CD4-positive, alpha-beta T cell treated with Interleukin-4 for 1 hour (primary cell): ENCODE measurements at regions not wholly inside any gene's neighbourhood (a gene's known extent, or its start where the extent isn't known, plus 50 kb on each side); places are given as distances from the start of the nearest gene placed in this dataset.
"Not testable (repeated sequence)": the region's sequence is repeated elsewhere in the genome, so short reads cannot be mapped to it uniquely, and the experiment has no call there.

ENCODE experiments used
- DNase-seq, 2 donors: peaks; one replicate each; pipeline ENCODE4 v3.0.0-alpha.2; 2020 to 2022

DNA sequence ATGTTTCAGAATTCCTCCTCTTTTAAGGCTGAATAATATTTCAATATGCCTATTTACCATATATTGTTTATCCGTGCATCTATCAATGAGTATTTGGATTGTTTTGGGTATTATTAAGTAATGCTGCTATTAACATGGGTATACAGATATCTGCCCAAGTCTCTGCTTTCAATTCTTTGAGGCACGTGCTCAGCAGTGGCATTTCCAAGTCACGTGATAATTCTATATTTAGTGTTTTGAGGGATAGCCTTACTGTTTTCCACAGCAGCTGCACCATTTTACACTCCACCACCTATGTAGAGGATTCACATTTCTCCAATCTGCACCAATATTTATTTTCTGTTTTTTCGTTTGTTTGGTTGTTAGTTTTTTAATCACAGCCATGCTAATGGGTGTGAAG is 636.8 kb upstream of the ANKRD30A start:
- DNase-seq = no peak

DNA sequence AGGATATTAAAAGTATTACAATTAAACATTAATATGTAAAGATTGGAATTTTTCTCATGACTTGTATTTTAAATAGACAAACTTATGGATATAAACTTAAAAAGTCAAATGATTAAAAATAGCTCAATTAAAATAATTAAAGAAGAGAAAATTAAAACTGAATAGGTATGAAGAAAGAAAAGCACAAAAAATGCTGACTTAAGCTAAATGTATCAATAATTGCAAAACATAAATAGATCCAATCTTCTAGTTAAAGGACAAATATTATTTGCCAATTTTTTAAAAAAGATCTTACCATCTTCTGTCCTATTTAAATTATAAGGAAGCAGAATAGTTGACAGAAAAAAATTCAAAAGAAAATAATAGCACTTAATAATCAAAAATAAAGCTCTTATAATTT is 646.3 kb upstream of the ANKRD30A start:
- no peak for DNase-seq

GRCh38 chr10:36476399-36476798 is 649.0 kb upstream of the ANKRD30A start:
- DNase-seq = no peak

DNA sequence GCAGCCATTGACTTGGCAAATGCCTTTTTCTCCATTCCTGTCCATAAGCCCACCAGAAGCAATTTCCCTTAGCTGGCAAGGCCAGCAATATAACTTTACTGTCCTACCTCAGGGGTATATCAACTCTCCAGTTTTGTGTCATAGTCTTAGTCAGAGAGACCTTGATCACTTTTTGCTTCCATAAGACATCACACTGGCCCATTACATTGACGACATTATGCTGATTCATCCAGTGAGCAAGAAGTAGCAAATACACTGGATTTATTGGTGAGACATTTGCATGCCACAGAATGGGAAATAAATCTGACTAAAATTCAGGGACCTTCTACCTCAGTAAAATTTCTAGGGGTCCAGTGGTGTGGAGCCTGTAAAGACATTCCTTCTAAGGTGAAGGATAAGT is 649.7 kb upstream of the ANKRD30A start:
- DNase-seq = no peak

- DNase-seq = no peak
Observed at GRCh38 chr10:36474456-36474855, 650.9 kb upstream of the ANKRD30A start.

DNA sequence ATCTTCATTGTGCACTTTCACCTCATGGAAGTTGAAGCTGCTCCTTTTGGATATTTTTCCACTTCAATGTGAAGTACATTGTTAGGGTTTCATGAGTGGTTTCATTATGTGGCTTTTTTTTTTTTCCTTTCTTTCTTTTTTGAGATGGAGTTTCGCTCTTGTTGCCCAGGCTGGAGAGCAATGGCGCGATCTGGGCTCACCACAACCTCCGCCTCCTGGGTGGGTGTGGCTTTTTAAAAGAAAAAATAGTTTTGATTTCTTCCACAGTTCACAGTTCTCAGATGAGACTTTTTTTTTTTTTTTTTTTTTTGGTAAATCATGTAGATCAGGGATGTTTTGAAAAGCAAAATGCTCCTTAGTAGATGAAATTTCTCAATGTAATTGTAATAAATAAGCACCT is 652.3 kb upstream of the ANKRD30A start:
- no peak for DNase-seq

GRCh38 chr10:36469585-36469984 is 655.8 kb upstream of the ANKRD30A start:
- no peak for DNase-seq

- no peak for DNase-seq
Observed at GRCh38 chr10:36468620-36469019, 656.8 kb upstream of the ANKRD30A start.

GRCh38 chr10:36465604-36466379 is 659.6 kb upstream of the ANKRD30A start:
- DNase-seq = no peak

DNA sequence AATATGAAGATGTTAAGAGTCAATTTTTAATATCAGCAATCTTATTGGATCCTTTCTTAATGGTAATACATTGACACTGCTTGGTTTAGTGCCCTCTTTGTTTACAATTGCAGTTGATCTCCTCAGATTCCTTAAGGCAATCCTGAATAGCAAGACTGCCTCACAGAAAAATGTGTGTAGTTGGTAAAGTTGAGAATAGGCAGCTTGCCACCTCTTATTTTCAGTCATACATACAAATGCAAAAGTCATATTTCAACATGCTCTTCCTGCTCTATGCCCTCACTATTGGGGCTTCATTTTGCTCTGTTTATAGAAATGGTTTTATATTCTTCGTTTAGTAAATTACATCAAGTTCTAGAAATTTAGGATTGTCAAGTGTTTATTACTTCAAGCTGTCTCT is 661.1 kb upstream of the ANKRD30A start:
- no peak for DNase-seq

- no peak for DNase-seq
Observed at GRCh38 chr10:36463390-36463789, 662.0 kb upstream of the ANKRD30A start.

DNA sequence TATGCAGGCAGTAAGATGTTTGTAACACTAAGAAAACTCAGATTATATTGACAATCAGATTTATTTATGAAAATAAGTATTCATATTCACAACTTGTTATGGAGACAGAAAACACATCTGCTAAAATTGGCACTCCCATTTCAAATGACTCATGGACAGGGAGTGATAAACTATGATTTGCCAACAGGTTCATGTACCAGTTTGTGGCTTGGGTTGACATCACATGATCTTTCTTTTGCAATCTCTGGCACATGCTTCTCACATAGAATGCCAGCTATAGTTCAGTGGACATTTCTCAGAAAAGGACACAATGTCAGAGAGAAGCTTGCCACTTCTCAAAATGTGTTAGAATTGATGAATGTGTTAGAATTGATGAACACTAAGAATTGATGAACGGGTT is 663.2 kb upstream of the ANKRD30A start:
- no peak for DNase-seq

DNA sequence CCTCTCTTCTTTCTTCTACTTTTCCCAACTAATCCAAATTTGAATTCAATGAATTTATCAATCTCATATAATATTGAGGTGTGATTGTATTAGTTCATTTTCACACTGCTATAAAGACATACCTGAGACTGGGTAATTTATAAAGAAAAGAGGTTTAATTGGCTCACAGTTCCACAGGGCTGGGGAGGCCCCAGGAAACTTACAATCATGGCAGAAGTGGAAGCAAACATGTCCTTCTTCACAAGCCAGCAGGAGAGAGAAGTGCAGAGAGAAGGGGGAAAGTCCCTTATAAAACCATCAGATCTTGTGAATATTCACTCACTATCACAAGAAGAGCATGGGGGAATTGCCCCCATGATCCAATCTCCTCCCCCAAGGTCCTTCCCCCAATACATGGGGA is 667.0 kb upstream of the ANKRD30A start:
- DNase-seq = not testable (repeated sequence)

DNA sequence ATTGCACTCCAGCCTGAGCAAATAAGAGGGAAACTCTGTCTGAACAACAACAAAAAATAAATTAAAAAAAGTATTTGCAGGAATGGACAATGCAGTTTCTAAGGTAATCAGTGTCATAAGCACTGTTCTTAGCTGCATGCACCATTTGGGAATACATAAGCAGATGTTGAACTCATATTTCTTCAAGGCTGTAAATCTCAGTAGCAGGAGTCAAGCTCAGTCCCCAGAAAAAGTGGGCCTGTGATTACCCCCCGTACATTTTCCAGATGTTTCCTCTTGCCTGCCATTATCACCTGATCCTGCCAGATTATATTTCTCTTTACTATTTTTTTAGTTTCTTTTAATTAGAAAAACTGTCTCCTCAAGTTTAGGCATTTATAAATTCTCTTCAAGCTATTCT is 667.6 kb upstream of the ANKRD30A start:
- no peak for DNase-seq

DNA sequence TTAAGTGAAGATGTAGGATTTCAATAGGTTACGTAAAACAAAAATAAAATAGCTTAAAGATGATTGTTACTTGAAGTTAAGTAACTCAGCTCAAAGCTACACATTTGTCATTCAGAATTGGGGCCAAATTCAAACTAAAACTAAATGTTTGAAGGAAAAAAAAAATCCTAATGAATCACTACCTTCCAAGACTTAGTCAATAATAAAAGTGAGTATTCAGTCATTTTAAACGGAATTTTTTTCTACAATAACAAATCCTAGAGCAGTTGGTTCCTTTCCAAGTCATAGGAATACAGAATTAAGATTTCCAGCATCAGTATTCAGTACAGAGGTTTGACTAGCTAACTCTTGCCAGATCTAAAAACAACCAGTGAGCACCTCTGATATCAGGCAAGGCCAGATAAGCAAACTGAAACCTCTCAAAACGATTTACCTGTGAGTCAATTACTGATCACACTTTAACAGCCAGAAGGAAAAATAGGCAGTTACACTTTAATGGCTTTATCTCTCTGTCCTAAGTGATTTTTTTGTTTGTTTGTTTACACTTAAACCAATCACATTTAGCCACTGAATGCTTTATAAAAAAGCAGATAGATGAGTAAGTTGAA is 669.8 kb upstream of the ANKRD30A start:
- DNase-seq = no peak

- DNase-seq = no peak
Observed at GRCh38 chr10:36452851-36453250, 672.5 kb upstream of the ANKRD30A start.

DNA sequence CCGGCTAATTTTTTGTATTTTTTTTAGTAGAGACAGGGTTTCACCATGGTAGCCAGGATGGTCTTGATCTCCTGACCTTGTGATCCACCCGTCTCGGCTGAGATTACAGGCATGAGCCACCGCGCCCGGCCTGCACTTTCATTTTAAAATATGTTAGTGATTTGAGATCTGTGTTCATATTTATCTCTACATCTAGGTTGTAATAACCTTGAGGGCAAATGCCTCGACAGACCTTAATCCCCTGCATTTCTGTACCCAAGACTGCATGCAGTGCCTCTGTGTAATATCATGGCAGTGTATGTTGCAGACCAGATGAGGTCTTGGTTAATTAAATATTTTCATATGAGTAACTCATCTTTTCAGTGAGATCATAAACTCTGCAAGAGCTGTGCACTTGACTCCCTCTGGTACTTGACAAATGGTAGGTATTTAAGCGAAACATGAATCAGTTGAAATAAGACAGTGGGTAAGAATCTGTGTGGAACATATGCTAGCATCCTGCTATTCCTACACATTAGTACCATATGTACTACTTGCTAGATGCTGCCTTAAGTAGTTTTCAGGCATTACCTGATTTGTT is 673.9 kb upstream of the ANKRD30A start:
- DNase-seq = no peak

- DNase-seq = no peak
Observed at GRCh38 chr10:36450380-36450779, 675.0 kb upstream of the ANKRD30A start.

- DNase-seq = no peak
Observed at GRCh38 chr10:36448760-36449691, 676.4 kb upstream of the ANKRD30A start.

DNA sequence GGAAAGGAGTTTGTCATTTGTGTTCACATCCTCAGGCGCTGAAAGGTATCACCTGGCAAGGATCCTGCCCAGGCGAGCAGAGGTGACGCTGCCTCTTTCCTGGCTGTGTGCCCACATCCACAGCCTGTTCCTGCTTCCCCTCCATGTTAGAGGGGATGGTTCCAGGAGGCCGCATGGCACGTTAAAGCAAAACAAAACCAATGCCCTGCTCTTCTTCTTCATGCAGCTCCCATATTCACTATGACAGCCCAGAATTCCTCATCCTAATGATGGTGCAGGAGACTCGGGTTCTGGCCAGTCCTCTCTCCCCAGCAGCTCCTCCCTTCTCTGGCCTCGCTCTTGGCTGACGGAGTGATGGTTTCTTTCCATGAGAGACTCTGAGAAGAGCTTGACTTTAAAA is 678.5 kb upstream of the ANKRD30A start:
- DNase-seq = no peak

- no peak for DNase-seq
Observed at GRCh38 chr10:36443233-36443632, 682.2 kb upstream of the ANKRD30A start.

GRCh38 chr10:36441557-36441956 is 683.8 kb upstream of the ANKRD30A start:
- no peak for DNase-seq

GRCh38 chr10:36440539-36440938 is 684.9 kb upstream of the ANKRD30A start:
- DNase-seq = no peak
